ENCODE measurements at regions not wholly inside any gene's neighbourhood (a gene's known extent, or its start where the extent isn't known, plus 50 kb on each side); places are given as distances from the start of the nearest gene placed in this dataset.
A peak's percentile ranks its signal among the peaks of the same experiment; 100 is the strongest.

GRCh38 chrX:148363471-148364235 lies 136.8 kb upstream of the AFF2 start:
- DNase-seq (ENCODE audit: low read depth in 2 of 2), result no peak

GRCh38 chrX:148365233-148365632 lies 135.2 kb upstream of the AFF2 start:
- no peak for DNase-seq (ENCODE audit: low read depth in 2 of 2)

- DNase-seq (ENCODE audit: low read depth in 2 of 2), result no peak
Measured at GRCh38 chrX:148371291-148371690, 129.1 kb upstream of the AFF2 start.

GRCh38 chrX:148372925-148373324 lies 127.5 kb upstream of the AFF2 start:
- no peak for DNase-seq (ENCODE audit: low read depth in 2 of 2)

GRCh38 chrX:148376342-148376741 lies 124.1 kb upstream of the AFF2 start:
- no peak for DNase-seq (ENCODE audit: low read depth in 2 of 2)

- peak in 1 of 2 donors; percentile 0 for DNase-seq (ENCODE audit: low read depth in 2 of 2)
Measured at GRCh38 chrX:148380107-148380506, 120.3 kb upstream of the AFF2 start.

GRCh38 chrX:148380650-148381561 lies 119.5 kb upstream of the AFF2 start:
- peak in 1 of 2 donors; percentile 6 for DNase-seq (ENCODE audit: low read depth in 2 of 2)

GRCh38 chrX:148381603-148382002 lies 118.8 kb upstream of the AFF2 start:
- DNase-seq (ENCODE audit: low read depth in 2 of 2), result no peak

GRCh38 chrX:148382983-148383382 lies 117.4 kb upstream of the AFF2 start:
- no peak for DNase-seq (ENCODE audit: low read depth in 2 of 2)

GRCh38 chrX:148385471-148385870 lies 114.9 kb upstream of the AFF2 start:
- no peak for DNase-seq (ENCODE audit: low read depth in 2 of 2)

- DNase-seq (ENCODE audit: low read depth in 2 of 2), result no peak
Measured at GRCh38 chrX:148389629-148390028, 110.8 kb upstream of the AFF2 start.

GRCh38 chrX:148412006-148412405 lies 88.4 kb upstream of the AFF2 start:
- no peak for DNase-seq (ENCODE audit: low read depth in 2 of 2)

GRCh38 chrX:148416142-148416541 lies 84.3 kb upstream of the AFF2 start:
- no peak for DNase-seq (ENCODE audit: low read depth in 2 of 2)

- peak in 1 of 2 donors; percentile 9 for DNase-seq (ENCODE audit: low read depth in 2 of 2)
Measured at GRCh38 chrX:148416931-148417330, 83.5 kb upstream of the AFF2 start.

GRCh38 chrX:148417934-148418333 lies 82.5 kb upstream of the AFF2 start:
- DNase-seq (ENCODE audit: low read depth in 2 of 2), result no peak

- DNase-seq (ENCODE audit: low read depth in 2 of 2), result peak in 1 of 2 donors; percentile 3
Measured at GRCh38 chrX:148422526-148422925, 77.9 kb upstream of the AFF2 start.

- DNase-seq (ENCODE audit: low read depth in 2 of 2), result no peak
Measured at GRCh38 chrX:148424570-148424969, 75.8 kb upstream of the AFF2 start.

GRCh38 chrX:148426467-148426866 lies 74.0 kb upstream of the AFF2 start:
- DNase-seq (ENCODE audit: low read depth in 2 of 2), result no peak

GRCh38 chrX:148441387-148441786 lies 59.0 kb upstream of the AFF2 start:
- DNase-seq (ENCODE audit: low read depth in 2 of 2), result no peak

- DNase-seq (ENCODE audit: low read depth in 2 of 2), result no peak
Measured at GRCh38 chrX:148443216-148443615, 57.2 kb upstream of the AFF2 start.

- DNase-seq (ENCODE audit: low read depth in 2 of 2), result no peak
Measured at GRCh38 chrX:148448686-148449085, 51.7 kb upstream of the AFF2 start.
